ENCODE measurements at regions not wholly inside any gene's neighbourhood (a gene's known extent, or its start where the extent isn't known, plus 50 kb on each side); places are given as distances from the start of the nearest gene placed in this dataset.

- TF ChIP-seq, protein P1, sequence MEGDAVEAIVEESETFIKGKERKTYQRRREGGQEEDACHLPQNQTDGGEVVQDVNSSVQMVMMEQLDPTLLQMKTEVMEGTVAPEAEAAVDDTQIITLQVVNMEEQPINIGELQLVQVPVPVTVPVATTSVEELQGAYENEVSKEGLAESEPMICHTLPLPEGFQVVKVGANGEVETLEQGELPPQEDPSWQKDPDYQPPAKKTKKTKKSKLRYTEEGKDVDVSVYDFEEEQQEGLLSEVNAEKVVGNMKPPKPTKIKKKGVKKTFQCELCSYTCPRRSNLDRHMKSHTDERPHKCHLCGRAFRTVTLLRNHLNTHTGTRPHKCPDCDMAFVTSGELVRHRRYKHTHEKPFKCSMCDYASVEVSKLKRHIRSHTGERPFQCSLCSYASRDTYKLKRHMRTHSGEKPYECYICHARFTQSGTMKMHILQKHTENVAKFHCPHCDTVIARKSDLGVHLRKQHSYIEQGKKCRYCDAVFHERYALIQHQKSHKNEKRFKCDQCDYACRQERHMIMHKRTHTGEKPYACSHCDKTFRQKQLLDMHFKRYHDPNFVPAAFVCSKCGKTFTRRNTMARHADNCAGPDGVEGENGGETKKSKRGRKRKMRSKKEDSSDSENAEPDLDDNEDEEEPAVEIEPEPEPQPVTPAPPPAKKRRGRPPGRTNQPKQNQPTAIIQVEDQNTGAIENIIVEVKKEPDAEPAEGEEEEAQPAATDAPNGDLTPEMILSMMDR (IDR thresholded peaks at IDR 0.05 in 4 of 5, conservative IDR thresholded peaks at IDR 0.05 in 1 of 5): no peak
- TF ChIP-seq POLR2A (IDR thresholded peaks at IDR 0.05): no peak
Observed at GRCh38 chr21:26385721-26386120, 187.4 kb downstream of the CYYR1 start.
